HG02938 (cell line): ENCODE measurements at regions not wholly inside any gene's neighbourhood (a gene's known extent, or its start where the extent isn't known, plus 50 kb on each side); places are given as distances from the start of the nearest gene placed in this dataset.
"Not testable (repeated sequence)": the region's sequence is repeated elsewhere in the genome, so short reads cannot be mapped to it uniquely, and the experiment has no call there.

Source experiments
- ATAC-seq: cut with Tn5 transposase; IDR thresholded peaks from one replicate; pipeline ENCODE4 v1.9.1; 2021; ENCODE audit warnings: mild to moderate bottlenecking, moderate library complexity; ENCODE audit not compliant: unreplicated experiment

DNA sequence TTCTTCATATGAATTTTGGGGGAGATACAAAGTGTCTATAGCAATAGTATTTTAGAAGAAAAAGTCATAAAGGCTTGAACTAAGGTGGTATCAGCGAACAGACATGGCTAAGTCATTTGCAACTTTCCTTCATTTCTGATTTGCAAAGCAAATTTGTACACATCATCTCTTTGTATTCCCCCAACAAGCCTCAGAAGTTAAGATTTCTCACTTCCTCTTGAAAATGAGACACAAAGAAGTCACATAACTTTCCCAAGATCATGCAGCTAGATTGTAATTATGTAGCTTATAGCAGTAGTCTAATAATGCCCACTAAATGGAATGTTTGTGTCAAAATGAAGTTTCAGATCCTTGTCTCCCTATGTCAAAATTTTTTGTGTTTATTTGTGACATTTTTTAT lies 709.8 kb upstream of the HS3ST1 start:
- ATAC-seq = no peak

DNA sequence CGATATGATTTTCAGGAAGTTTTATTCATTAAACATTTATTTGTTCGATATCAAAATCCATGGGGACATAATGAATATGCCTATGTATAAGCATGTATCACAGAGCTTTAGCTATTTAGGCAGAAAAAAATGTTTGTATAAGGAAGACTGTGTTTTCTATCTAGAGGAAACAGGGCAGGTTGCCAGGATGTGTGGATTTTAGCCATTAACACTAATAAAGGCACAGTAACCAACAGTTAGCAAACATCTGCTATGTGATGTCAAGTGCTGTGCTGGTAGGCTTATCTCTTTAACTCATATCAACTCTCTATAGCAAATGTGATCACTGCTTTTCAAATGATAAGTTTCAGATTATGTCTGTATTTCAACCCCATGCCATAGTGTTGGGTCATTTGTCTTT lies 708.9 kb upstream of the HS3ST1 start:
- ATAC-seq = no peak

- ATAC-seq = no peak
These were observed 697.8 kb upstream of the HS3ST1 start for GRCh38 chr4:12126474-12126873.

DNA sequence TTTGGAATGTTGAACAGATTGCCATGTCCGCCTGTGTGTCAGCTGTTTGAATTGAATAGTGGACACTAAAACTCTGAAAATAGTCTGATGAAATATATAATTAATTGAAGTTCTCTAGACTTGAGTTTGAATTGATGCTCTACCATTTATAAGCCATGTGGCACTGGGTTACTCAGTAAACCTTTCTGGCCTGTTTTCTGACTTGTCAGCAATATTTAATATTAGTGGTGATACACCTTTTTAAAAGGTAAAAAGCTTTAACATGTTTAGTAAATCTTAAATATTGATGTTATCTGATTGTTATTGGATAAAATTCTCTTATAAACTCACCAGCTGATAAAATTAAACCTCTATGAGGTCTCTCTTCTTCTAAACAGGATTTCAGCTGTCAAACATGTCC lies 695.4 kb upstream of the HS3ST1 start:
- ATAC-seq = no peak

DNA sequence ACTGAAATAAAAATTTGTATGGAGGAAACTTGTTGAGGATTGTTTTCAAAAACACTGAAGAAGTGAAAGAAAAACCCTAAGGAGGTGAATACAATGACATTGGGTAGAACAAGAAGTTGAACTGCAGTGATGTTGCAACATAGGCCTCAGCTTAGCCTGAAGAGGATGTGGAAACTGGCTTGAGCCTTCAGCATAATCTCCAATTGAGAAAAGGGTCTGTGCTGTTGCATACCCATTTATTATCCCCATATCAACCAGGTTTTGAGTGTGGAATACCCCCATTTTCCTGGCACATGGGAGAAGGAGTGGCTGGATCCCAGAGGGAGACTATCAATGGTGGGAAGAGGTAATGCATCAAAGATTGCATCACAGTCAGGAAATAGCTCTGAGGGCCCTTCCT lies 695.0 kb upstream of the HS3ST1 start:
- no peak for ATAC-seq

DNA sequence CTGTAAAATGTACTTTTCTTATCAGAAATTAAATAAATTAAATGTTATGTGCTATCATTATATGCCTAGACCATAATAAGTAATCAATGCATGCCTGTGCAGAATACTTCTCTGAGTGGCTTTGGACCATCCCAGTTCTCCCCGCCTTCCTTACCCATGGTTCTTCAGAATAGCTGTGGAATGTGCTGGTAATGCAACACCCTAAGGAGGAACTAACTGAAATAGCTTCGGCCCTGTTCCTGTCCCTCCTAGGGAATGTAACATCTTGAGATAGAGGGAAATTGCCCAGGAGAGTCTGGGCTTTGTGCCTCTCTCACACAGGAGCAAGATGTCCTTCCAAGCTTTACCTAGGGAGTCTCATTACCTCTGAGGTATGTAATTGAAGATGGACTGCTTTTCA lies 693.6 kb upstream of the HS3ST1 start:
- no peak for ATAC-seq

DNA sequence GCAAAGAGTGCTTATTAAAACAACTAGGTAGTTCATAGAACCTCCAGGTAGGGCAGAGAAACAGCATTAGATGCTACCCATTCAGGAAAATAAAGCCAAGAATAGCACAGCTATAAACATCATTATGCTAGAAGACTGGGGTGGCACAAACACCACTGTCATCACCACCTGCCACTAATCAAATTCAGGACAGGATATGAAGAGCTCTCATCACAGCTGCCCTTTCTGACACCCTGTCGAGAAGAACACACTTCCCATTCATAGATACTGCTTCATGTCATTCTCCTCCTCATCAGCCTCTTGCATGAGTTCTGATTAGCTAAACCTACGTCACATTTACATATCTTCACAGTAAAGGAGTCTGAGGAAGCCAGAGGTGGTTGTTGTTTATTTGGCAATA lies 692.3 kb upstream of the HS3ST1 start:
- no peak for ATAC-seq

- no peak for ATAC-seq
These were observed 690.0 kb upstream of the HS3ST1 start for GRCh38 chr4:12118651-12119213.

- ATAC-seq = no peak
These were observed 687.4 kb upstream of the HS3ST1 start for GRCh38 chr4:12116009-12116552.

GRCh38 chr4:12110627-12111026 lies 681.9 kb upstream of the HS3ST1 start:
- ATAC-seq = no peak

DNA sequence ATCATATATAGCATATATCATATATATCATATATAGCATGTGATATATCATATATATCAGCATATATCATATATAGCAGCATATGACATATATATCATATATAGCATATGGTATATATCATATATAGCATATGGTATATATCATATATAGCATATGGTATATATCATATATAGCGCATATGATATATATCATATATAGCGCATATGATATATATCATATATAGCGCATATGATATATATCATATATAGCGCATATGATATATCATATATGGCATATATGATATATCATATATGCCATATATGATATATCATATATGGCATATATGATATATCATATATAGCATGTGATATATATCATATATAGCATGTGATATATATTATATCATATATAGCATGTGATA lies 680.4 kb upstream of the HS3ST1 start:
- ATAC-seq = not testable (repeated sequence)

GRCh38 chr4:12105519-12105918 lies 676.8 kb upstream of the HS3ST1 start:
- ATAC-seq = no peak

DNA sequence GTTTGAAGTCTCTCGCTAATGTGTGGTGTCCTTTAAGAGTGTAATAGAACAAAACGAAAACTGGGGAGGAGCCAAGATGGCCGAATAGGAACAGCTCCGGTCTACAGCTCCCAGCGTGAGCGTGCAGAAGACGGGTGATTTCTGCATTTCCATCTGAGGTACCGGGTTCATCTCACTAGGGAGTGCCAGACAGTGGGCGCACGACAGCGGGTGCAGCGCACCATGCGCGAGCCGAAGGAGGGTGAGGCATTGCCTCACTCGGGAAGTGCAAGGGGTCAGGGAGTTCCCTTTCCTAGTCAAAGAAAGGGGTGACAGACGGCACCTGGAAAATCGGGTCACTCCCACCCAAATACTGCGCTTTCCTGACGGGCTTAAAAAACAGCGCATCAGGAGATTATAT lies 661.2 kb upstream of the HS3ST1 start:
- not testable (repeated sequence) for ATAC-seq

- no peak for ATAC-seq
These were observed 656.0 kb upstream of the HS3ST1 start for GRCh38 chr4:12084690-12085089.

DNA sequence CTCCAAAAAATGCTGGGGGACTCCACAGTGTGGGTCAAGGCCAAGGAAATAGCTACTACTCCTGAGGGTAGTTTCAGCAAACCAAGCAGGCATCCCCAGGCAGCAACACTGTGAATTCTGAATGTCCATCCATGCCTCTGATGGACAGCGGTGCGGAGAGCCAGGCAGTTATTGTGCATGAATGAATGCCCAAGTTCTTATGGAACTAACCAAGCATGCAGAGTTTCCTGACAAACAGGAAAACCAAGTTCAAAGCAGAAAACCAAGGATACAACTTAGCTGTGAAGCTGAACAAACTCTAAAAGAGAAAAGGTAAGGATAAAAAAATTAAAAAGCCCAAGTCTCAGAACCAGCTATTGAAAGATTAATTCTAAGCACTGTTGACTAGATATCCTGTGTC lies 642.6 kb upstream of the HS3ST1 start:
- no peak for ATAC-seq

GRCh38 chr4:12053966-12054365 lies 625.3 kb upstream of the HS3ST1 start:
- no peak for ATAC-seq

GRCh38 chr4:12053556-12053955 lies 624.9 kb upstream of the HS3ST1 start:
- ATAC-seq = no peak

DNA sequence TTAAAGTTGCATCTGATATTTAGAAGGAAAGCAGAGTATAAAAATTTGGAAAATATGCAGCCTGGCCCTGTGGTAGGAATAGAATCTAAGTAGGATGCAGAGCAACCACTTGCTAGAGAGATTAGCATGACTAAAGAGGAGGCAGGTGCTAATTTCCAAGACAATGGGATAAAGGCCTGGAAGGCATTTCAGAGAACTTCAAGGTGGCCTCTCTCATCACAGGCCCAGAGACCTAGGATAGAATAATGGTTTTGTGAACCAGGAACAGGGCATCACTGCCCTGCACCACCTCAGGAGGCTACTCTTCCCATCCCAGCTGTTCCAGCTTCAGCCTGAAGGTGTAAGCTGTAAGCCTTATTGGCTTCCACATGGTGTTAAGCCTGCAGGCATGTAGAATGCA lies 621.7 kb upstream of the HS3ST1 start:
- ATAC-seq = no peak

GRCh38 chr4:12042818-12043217 lies 614.1 kb upstream of the HS3ST1 start:
- no peak for ATAC-seq

DNA sequence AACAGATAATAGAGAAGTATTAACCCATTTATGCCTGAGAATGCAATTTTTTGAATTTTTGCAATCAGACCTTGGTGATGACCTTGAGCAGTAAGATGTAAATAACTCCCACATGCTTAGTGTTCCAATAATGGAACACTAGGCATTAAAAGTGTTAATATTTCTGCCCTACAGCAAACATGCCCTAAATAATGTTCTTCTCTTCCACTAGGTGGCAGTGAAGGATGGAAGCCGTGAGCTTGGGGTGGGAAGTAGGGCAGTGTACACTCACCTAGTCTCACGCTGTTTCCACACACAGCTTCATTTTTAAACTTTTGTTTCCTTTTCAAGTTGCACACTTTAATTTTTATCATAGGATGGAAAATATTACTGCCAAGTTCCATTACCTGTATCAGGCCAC lies 613.1 kb upstream of the HS3ST1 start:
- no peak for ATAC-seq

- ATAC-seq = no peak
These were observed 607.8 kb upstream of the HS3ST1 start for GRCh38 chr4:12036450-12036849.

GRCh38 chr4:12028258-12028657 lies 599.6 kb upstream of the HS3ST1 start:
- no peak for ATAC-seq

- ATAC-seq = no peak
These were observed 593.7 kb upstream of the HS3ST1 start for GRCh38 chr4:12022409-12022808.
